HuH-7 (cell line): ENCODE measurements at regions not wholly inside any gene's neighbourhood (a gene's known extent, or its start where the extent isn't known, plus 50 kb on each side); places are given as distances from the start of the nearest gene placed in this dataset.

Experiments used
- DNase-seq: peaks from one replicate; pipeline ENCODE4 v3.0.0; 2011; ENCODE audit warnings: low spot score

DNA sequence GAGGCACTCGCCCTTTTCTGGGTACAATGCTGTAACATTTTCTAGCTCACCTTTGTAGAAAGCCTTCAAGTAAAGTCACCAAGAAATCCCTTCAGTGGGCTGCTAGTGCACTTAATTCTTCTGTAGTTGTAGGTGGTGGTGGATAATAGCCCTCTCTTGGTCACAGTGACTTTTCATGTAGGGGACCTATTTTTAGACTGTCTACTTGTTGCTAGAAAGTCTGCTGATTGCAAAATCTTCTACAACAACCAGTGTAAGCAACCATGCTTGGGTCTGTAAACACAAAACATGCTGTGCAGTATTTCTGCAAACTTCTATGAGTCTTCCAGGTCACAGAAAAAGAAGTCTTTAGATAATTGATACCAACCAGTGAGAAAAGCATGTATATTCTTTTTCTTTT lies 55.6 kb downstream of the PBDC1 start:
- DNase-seq: no peak

DNA sequence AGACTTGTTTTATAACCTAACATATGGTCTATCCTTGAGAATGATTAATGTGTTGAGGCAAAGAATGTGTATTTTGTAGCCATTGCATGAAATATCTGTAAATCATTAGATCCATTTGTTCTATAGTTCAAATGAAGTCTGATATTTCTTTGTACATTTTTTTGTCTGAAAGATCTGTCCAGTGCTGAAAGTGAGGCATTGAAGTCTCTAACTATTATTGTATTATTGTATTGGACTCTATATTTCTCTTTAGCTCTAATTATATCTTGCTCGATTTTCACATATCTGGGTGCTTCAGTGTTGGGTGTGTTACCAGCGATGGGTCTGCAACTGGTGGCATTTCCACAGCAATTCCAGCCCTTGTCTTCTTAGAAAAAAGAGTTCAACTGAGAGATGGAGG lies 76.0 kb downstream of the PBDC1 start:
- DNase-seq: no peak

GRCh38 chrX:76253432-76253831 lies 80.6 kb downstream of the PBDC1 start:
- no peak for DNase-seq

- DNase-seq: peak; percentile 13
Observed at GRCh38 chrX:76279007-76279406, 106.1 kb downstream of the PBDC1 start.
